OCI-LY7 (cell line): ENCODE measurements at regions not wholly inside any gene's neighbourhood (a gene's known extent, or its start where the extent isn't known, plus 50 kb on each side); places are given as distances from the start of the nearest gene placed in this dataset.

Experiments
- BruUV-seq: library from RNA; stranded (reverse); fragments of 400-500 nt; replicated peaks from 2 replicates; lab custom pipeline; 2021; lab: Mats Ljungman, UMichigan
- CTCF ChIA-PET: fragments of 300-600 bp; sonication (Branson Sonifier 250); formaldehyde crosslinking; loops from one replicate; lab custom pipeline; 2022; ENCODE audit warnings: antibody characterized with exemption; ENCODE audit not compliant: unreplicated experiment; lab: Charles Lee
- POLR2A ChIA-PET: fragments of 300-600 bp; sonication (Branson Sonifier 250); formaldehyde crosslinking; loops from one replicate; lab custom pipeline; 2022; ENCODE audit warnings: antibody characterized with exemption; lab: Charles Lee
- DNase-seq: peaks from one replicate; pipeline ENCODE4 v3.0.0-alpha.2; 2015; ENCODE audit warnings: low spot score
- H2AFZ ChIP-seq: fragments of 200-600 bp; sonication (generic), shearing (Covaris generic); 2 replicates; pipeline ENCODE4 v1.6.1; 2014; ENCODE audit warnings: mild to moderate bottlenecking, antibody characterized with exemption, low read length, moderate library complexity
- H3K27ac ChIP-seq: fragments of 200-600 bp; sonication (generic); 2 replicates; pipeline ENCODE4 v1.5.1; 2014; ENCODE audit warnings: mixed run types, low read depth, mild to moderate bottlenecking, moderate library complexity, low read length, inconsistent platforms; ENCODE audit not compliant: poor library complexity, severe bottlenecking
- H3K36me3 ChIP-seq: fragments of 200-600 bp; sonication (generic); 2 replicates; pipeline ENCODE4 v1.6.1; 2014; ENCODE audit warnings: mild to moderate bottlenecking, antibody characterized with exemption, low read length, moderate library complexity, mixed read lengths; ENCODE audit not compliant: insufficient read depth
- H3K4me1 ChIP-seq: fragments of 200-600 bp; sonication (generic); 2 replicates; pipeline ENCODE4 v1.5.1; 2014; ENCODE audit warnings: mild to moderate bottlenecking, low read length; ENCODE audit not compliant: insufficient read depth, poor library complexity, severe bottlenecking
- H3K4me2 ChIP-seq: fragments of 200-600 bp; sonication (generic); 2 replicates; pipeline ENCODE4 v1.6.1; 2014; ENCODE audit warnings: mild to moderate bottlenecking, low read length
- H3K4me3 ChIP-seq: fragments of 200-600 bp; sonication (generic); 2 replicates; pipeline ENCODE4 v1.5.1; 2014; ENCODE audit warnings: mild to moderate bottlenecking, low read depth, low read length; ENCODE audit not compliant: poor library complexity, severe bottlenecking
- H3K79me2 ChIP-seq: fragments of 200-600 bp; sonication (generic); 2 replicates; pipeline ENCODE4 v1.6.1; 2016; ENCODE audit warnings: low read depth, mild to moderate bottlenecking, low read length, moderate library complexity, mixed read lengths; ENCODE audit not compliant: insufficient read depth
- H3K9me2 ChIP-seq: fragments of 200-600 bp; sonication (generic); 2 replicates; pipeline ENCODE4 v1.6.1; 2016; ENCODE audit warnings: mild to moderate bottlenecking, low read length, mixed read lengths; ENCODE audit not compliant: insufficient read depth
- H3K9me3 ChIP-seq: fragments of 200-600 bp; sonication (generic); 2 replicates; pipeline ENCODE4 v1.6.1; 2014; ENCODE audit warnings: mild to moderate bottlenecking, mixed run types, low read length, mixed read lengths
- H4K20me1 ChIP-seq: fragments of 200-600 bp; sonication (generic); 2 replicates; pipeline ENCODE4 v1.6.1; 2014; ENCODE audit warnings: mild to moderate bottlenecking, antibody characterized with exemption, low read length, moderate library complexity, mixed read lengths; ENCODE audit not compliant: insufficient read depth
- EZH2phosphoT487 ChIP-seq: fragments of 200-600 bp; sonication (generic); IDR thresholded peaks from 2 replicates; pipeline ENCODE4 v1.6.1; 2018; ENCODE audit warnings: low read depth, borderline replicate concordance, mild to moderate bottlenecking, mixed run types, antibody characterized with exemption, low read length, moderate library complexity, mixed read lengths
- intact Hi-C: fragments of 100-400 bp; cut with micrococcal nuclease; formaldehyde crosslinking; loops from one replicate; pipeline ENCODE4 v1.10.0; 2022; ENCODE audit not compliant: unreplicated experiment
- TF ChIP-seq, protein P1 (sequence below): fragments of 200-600 bp; sonication (generic); conservative IDR thresholded peaks from 2 replicates; pipeline ENCODE4 v1.5.1; 2014; ENCODE audit warnings: mild to moderate bottlenecking, antibody characterized with exemption, low read length, moderate library complexity, mixed read lengths

DNA sequence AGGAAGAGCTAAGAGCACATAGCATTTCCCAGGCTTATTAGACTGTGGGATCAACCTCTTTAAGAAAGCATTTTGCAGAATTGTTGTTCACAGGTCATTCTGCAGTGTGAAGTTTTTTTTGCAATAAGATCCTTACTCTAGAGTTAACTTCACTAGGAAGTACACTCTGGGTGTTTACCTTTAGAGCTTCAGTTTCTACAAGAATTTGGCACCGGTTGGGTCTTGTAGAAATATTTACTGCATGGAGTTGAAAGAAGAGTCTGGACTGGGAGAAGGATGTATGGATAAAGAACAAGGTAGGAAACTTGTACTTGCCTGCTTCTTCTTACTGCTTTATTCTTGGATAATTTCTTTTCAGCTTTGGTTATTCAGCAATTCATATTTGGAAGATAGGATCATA, 944.9 kb upstream of the GYPC start:
- H2AFZ ChIP-seq: no peak overlapping the region
- TF ChIP-seq EZH2phosphoT487: no peak
- TF ChIP-seq, protein P1, sequence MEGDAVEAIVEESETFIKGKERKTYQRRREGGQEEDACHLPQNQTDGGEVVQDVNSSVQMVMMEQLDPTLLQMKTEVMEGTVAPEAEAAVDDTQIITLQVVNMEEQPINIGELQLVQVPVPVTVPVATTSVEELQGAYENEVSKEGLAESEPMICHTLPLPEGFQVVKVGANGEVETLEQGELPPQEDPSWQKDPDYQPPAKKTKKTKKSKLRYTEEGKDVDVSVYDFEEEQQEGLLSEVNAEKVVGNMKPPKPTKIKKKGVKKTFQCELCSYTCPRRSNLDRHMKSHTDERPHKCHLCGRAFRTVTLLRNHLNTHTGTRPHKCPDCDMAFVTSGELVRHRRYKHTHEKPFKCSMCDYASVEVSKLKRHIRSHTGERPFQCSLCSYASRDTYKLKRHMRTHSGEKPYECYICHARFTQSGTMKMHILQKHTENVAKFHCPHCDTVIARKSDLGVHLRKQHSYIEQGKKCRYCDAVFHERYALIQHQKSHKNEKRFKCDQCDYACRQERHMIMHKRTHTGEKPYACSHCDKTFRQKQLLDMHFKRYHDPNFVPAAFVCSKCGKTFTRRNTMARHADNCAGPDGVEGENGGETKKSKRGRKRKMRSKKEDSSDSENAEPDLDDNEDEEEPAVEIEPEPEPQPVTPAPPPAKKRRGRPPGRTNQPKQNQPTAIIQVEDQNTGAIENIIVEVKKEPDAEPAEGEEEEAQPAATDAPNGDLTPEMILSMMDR: no peak
- no peaks in the 10 kb centered on the region for H3K4me1 ChIP-seq
- H3K36me3 ChIP-seq: no peaks in the 10 kb centered on the region
- H3K4me2 ChIP-seq: no peak overlapping the region
- no peaks in the 10 kb centered on the region for H3K9me3 ChIP-seq
- intact Hi-C loops: no loop called here
- H3K79me2 ChIP-seq: no peaks in the 10 kb centered on the region
- no TSS peak for BruUV-seq
- no peak overlapping the region for H3K27ac ChIP-seq
- H3K9me2 ChIP-seq: no peaks in the 10 kb centered on the region
- no peaks in the 10 kb centered on the region for H4K20me1 ChIP-seq
- H3K4me3 ChIP-seq: no peak overlapping the region
- no peak for DNase-seq
- CTCF ChIA-PET: no interaction called here
- POLR2A ChIA-PET: no interaction called here

DNA sequence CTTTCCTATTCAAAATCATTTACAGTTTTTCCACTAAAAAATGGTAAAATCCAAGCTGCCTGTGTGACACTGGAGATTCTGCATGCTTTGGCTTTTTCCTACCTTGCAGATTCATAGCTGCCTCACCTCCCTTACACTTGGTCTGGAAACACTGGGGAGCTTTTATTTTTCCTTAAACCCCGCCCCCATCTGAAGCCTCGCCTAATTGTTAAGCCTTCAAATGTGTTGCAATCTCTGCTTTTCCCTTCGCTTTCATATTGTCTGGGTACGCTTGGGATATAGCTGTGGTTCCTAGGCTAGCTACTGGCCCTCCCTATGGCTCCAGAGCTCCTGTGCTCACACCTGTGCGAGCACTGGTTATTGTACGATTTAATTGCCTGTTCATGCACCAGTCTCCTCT, 942.4 kb upstream of the GYPC start:
- Histone ChIP-seq H3K4me1 (no peaks in the 10 kb centered on the region), H3K4me3 (no peak overlapping the region), H3K27ac (no peak overlapping the region), H3K36me3 (no peaks in the 10 kb centered on the region), H4K20me1 (no peaks in the 10 kb centered on the region), H3K9me2 (no peaks in the 10 kb centered on the region), H3K4me2 (no peak overlapping the region), H3K79me2 (no peaks in the 10 kb centered on the region), H2AFZ (no peak overlapping the region), H3K9me3 (no peaks in the 10 kb centered on the region)
- no TSS peak for BruUV-seq
- no peak for DNase-seq
- intact Hi-C loops: no loop called here
- CTCF ChIA-PET: no interaction called here
- POLR2A ChIA-PET: interaction anchor here (0.7 kb wide), 1 partner anchor 67 kb away, joined by 3 read pairs; no protein-coding TSS in a partner anchor
- TF ChIP-seq, protein P1: no peak
- TF ChIP-seq EZH2phosphoT487: no peak

DNA sequence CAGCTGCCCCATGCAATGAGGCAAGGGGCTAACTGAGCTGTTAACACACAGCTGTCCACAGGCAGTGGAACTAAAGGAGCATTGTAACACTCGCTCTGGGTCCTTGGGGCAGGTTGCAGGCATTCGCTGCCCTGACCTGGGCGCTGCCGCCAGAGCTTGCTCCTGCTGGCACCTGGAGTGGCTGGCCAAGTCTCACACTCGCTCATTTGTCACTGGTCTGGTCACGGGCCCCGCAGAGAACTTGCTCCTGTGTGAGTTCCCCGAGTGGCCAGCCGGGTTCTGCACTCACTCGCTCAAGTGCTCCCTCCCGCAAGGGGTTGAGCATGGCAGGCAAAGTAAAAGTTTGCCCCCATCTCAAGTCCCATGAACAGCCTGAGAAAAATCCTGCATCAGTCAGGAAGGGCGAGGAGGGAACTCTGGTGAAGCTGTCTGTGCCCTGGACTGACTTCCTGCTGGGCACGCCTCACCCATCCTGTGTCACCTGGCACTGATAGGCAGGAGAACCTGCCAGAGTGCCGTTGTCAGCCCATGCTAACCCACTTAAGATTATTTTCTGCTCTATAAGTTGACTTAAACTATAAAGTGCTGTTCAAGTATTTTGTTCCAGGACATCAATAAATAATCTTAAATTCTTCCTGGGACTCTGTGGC, 934.8 kb upstream of the GYPC start:
- ChIA-PET POLR2A (no interaction called here), CTCF (no interaction called here)
- H3K4me3 ChIP-seq: no peak overlapping the region
- no peaks in the 10 kb centered on the region for H3K9me2 ChIP-seq
- H4K20me1 ChIP-seq: no peaks in the 10 kb centered on the region
- no peak for TF ChIP-seq EZH2phosphoT487
- TF ChIP-seq, protein P1: no peak
- intact Hi-C loops: no loop called here
- H3K4me1 ChIP-seq: no peaks in the 10 kb centered on the region
- BruUV-seq: no TSS peak
- H3K9me3 ChIP-seq: no peaks in the 10 kb centered on the region
- no peaks in the 10 kb centered on the region for H3K36me3 ChIP-seq
- H3K27ac ChIP-seq: no peak overlapping the region
- DNase-seq: no peak
- no peaks in the 10 kb centered on the region for H3K79me2 ChIP-seq
- no peak overlapping the region for H3K4me2 ChIP-seq
- no peak overlapping the region for H2AFZ ChIP-seq
